SK-N-SH treated with all-trans-retinoic acid at 6 μM for 48 hours (cell line): ENCODE measurements at regions not wholly inside any gene's neighbourhood (a gene's known extent, or its start where the extent isn't known, plus 50 kb on each side); places are given as distances from the start of the nearest gene placed in this dataset.

Experiments used
- ATAC-seq: fragments of 200-7000 bp; cut with Tn5 transposase; 3 replicates; pipeline ENCODE4 v1.9.1; 2020; ENCODE audit warnings: mild to moderate bottlenecking, moderate library complexity
- ARNTL ChIP-seq: fragments of 450-650 bp; formaldehyde crosslinking; IDR thresholded peaks from 2 replicates; pipeline ENCODE4 v1.5.0; 2020; ENCODE audit warnings: low read depth, mild to moderate bottlenecking, moderate library complexity, borderline replicate concordance
- BACH2 ChIP-seq: fragments of 250-450 bp; sonication (Bioruptor Pico); IDR thresholded peaks from 2 replicates; pipeline ENCODE4 v1.9.0; 2021; ENCODE audit warnings: mild to moderate bottlenecking, borderline replicate concordance
- CREB5 ChIP-seq: fragments of 250-450 bp; sonication (Bioruptor Pico); IDR thresholded peaks from 2 replicates; pipeline ENCODE4 v1.5.1; 2020; ENCODE audit warnings: low read depth, mild to moderate bottlenecking, moderate library complexity
- GLIS3 ChIP-seq: fragments of 250-450 bp; sonication (Bioruptor Pico); IDR thresholded peaks from 2 replicates; pipeline ENCODE4 v1.5.0; 2020; ENCODE audit warnings: mild to moderate bottlenecking, moderate library complexity
- ISL1 ChIP-seq: fragments of 250-450 bp; sonication (Bioruptor Pico); IDR thresholded peaks from 2 replicates; pipeline ENCODE4 v2.1.2; 2022; ENCODE audit warnings: mild to moderate bottlenecking, moderate library complexity
- OSR1 ChIP-seq: fragments of 250-450 bp; sonication (Bioruptor Pico); IDR thresholded peaks from 2 replicates; pipeline ENCODE4 v1.8.0; 2022; ENCODE audit warnings: moderate library complexity, mild to moderate bottlenecking, inconsistent platforms
- PPARA ChIP-seq: fragments of 250-450 bp; sonication (Bioruptor Pico); IDR thresholded peaks from 2 replicates; pipeline ENCODE4 v1.5.0; 2020; ENCODE audit warnings: mild to moderate bottlenecking, borderline replicate concordance
- SNAI2 ChIP-seq: fragments of 250-450 bp; sonication (Bioruptor Pico); IDR thresholded peaks from 2 replicates; pipeline ENCODE4 v1.5.0; 2020; ENCODE audit warnings: mild to moderate bottlenecking, moderate library complexity
- TOX ChIP-seq: fragments of 250-450 bp; sonication (Bioruptor Pico); IDR thresholded peaks from 2 replicates; pipeline ENCODE4 v1.8.0; 2021; ENCODE audit warnings: mild to moderate bottlenecking, moderate library complexity, borderline replicate concordance
- TSHZ2 ChIP-seq: fragments of 250-450 bp; sonication (Bioruptor Pico); IDR thresholded peaks from 2 replicates; pipeline ENCODE4 v1.5.0; 2020; ENCODE audit warnings: mild to moderate bottlenecking, moderate library complexity
- ZC3H10 ChIP-seq: fragments of 250-450 bp; sonication (Bioruptor Pico); IDR thresholded peaks from 2 replicates; pipeline ENCODE4 v1.5.1; 2021; ENCODE audit warnings: mild to moderate bottlenecking, moderate library complexity
- ZFP3 ChIP-seq: fragments of 250-450 bp; sonication (Bioruptor Pico); IDR thresholded peaks from 2 replicates; pipeline ENCODE4 v1.5.0; 2020; ENCODE audit warnings: mild to moderate bottlenecking, moderate library complexity
- ZFP30 ChIP-seq: fragments of 450-650 bp; formaldehyde crosslinking; IDR thresholded peaks from 2 replicates; pipeline ENCODE4 v1.5.0; 2022; ENCODE audit warnings: mild to moderate bottlenecking, moderate library complexity
- ZNF565 ChIP-seq: fragments of 450-650 bp; formaldehyde crosslinking; conservative IDR thresholded peaks from 2 replicates; pipeline ENCODE4 v1.5.0; 2020; ENCODE audit warnings: low read depth, mild to moderate bottlenecking, moderate library complexity
- ZNF70 ChIP-seq: fragments of 450-650 bp; formaldehyde crosslinking; IDR thresholded peaks from 2 replicates; pipeline ENCODE4 v1.5.0; 2020; ENCODE audit warnings: mild to moderate bottlenecking, moderate library complexity
- ZNF8 ChIP-seq: fragments of 450-650 bp; formaldehyde crosslinking; IDR thresholded peaks from 2 replicates; pipeline ENCODE4 v1.5.0; 2020; ENCODE audit warnings: mild to moderate bottlenecking, moderate library complexity
- TF ChIP-seq, protein P1 (sequence below): fragments of 250-450 bp; sonication (Bioruptor Pico); IDR thresholded peaks from 2 replicates; pipeline ENCODE4 v1.8.0; 2021; ENCODE audit warnings: low read depth, mild to moderate bottlenecking, moderate library complexity, borderline replicate concordance
- TF ChIP-seq, protein P2 (sequence below): fragments of 250-450 bp; sonication (Bioruptor Pico); IDR thresholded peaks from 2 replicates; pipeline ENCODE4 v1.5.1; 2021; ENCODE audit warnings: mild to moderate bottlenecking, moderate library complexity
- TF ChIP-seq, protein P3 (sequence below): fragments of 250-450 bp; sonication (Bioruptor Pico); IDR thresholded peaks from 2 replicates; pipeline ENCODE4 v1.8.0; 2020; ENCODE audit warnings: mild to moderate bottlenecking, moderate library complexity, borderline replicate concordance

DNA sequence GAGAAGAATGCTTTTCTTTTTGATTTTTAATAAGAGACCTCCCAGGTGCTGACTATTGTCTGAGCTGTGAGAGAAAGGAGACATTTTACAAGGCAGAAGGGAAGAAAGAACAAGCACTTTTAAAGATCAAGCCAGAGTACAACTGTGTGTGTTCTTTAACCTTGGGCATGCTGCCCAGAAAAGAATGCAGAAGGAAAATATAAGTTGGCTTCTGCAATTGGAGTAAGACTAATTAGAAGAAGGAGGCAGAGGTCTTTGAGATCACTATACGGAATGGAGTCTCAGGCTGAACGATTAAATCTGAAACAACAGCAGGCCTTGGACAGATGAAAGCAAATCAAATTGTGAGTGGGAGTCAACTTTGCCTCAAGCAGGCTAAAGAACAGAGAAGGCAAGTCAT is 230.5 kb downstream of the ATP23 start:
- TF ChIP-seq OSR1 (CRISPR knock-in tag) = no peak
- TF ChIP-seq ZNF70 = no peak
- no peak for TF ChIP-seq ZNF8
- TF ChIP-seq BACH2 (CRISPR knock-in tag) = no peak
- no peak for TF ChIP-seq PPARA (CRISPR knock-in tag)
- no peak for ATAC-seq

GRCh38 chr12:58172433-58173073 is 231.2 kb downstream of the ATP23 start:
- no peak for TF ChIP-seq ISL1
- TF ChIP-seq ZNF565 (CRISPR knock-in tag) = no peak
- TF ChIP-seq TSHZ2 (CRISPR knock-in tag) = no peak
- no peak for TF ChIP-seq TOX
- TF ChIP-seq PPARA (CRISPR knock-in tag) = no peak
- ATAC-seq = peak; percentile 24; the same call in 1 of the 3 replicates

DNA sequence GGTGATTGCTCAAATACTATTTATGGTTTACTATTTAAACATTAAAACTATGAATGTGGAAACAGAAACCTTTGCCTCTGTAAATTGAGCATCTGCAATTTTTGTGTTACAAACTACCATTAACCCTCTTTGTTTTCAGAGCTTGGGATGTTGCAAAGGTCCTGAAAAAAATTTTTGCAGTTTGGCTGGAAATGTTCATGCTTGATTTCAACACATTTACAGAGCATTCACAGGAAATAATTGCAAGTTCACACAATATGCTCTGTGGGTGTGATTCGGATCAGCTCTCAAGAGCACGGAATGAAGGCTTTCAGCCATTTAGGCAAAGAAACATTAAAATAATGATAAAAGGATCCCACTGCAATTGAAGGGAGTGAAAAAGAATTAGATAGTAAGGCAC is 232.9 kb downstream of the ATP23 start:
- ATAC-seq = no peak
- TF ChIP-seq ZC3H10 (no peak), ZFP30 (no peak), PPARA (CRISPR knock-in tag) (no peak), ZNF565 (CRISPR knock-in tag) (no peak), CREB5 (CRISPR knock-in tag) (no peak)
- TF ChIP-seq, protein P1, sequence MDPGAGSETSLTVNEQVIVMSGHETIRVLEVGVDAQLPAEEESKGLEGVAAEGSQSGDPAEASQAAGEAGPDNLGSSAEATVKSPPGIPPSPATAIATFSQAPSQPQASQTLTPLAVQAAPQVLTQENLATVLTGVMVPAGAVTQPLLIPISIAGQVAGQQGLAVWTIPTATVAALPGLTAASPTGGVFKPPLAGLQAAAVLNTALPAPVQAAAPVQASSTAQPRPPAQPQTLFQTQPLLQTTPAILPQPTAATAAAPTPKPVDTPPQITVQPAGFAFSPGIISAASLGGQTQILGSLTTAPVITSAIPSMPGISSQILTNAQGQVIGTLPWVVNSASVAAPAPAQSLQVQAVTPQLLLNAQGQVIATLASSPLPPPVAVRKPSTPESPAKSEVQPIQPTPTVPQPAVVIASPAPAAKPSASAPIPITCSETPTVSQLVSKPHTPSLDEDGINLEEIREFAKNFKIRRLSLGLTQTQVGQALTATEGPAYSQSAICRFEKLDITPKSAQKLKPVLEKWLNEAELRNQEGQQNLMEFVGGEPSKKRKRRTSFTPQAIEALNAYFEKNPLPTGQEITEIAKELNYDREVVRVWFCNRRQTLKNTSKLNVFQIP (CRISPR knock-in tag) = no peak
- TF ChIP-seq, protein P2, sequence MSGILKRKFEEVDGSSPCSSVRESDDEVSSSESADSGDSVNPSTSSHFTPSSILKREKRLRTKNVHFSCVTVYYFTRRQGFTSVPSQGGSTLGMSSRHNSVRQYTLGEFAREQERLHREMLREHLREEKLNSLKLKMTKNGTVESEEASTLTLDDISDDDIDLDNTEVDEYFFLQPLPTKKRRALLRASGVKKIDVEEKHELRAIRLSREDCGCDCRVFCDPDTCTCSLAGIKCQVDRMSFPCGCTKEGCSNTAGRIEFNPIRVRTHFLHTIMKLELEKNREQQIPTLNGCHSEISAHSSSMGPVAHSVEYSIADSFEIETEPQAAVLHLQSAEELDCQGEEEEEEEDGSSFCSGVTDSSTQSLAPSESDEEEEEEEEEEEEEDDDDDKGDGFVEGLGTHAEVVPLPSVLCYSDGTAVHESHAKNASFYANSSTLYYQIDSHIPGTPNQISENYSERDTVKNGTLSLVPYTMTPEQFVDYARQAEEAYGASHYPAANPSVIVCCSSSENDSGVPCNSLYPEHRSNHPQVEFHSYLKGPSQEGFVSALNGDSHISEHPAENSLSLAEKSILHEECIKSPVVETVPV (CRISPR knock-in tag) = no peak
- TF ChIP-seq, protein P3, sequence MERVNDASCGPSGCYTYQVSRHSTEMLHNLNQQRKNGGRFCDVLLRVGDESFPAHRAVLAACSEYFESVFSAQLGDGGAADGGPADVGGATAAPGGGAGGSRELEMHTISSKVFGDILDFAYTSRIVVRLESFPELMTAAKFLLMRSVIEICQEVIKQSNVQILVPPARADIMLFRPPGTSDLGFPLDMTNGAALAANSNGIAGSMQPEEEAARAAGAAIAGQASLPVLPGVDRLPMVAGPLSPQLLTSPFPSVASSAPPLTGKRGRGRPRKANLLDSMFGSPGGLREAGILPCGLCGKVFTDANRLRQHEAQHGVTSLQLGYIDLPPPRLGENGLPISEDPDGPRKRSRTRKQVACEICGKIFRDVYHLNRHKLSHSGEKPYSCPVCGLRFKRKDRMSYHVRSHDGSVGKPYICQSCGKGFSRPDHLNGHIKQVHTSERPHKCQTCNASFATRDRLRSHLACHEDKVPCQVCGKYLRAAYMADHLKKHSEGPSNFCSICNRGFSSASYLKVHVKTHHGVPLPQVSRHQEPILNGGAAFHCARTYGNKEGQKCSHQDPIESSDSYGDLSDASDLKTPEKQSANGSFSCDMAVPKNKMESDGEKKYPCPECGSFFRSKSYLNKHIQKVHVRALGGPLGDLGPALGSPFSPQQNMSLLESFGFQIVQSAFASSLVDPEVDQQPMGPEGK (CRISPR knock-in tag) = no peak

GRCh38 chr12:58176296-58176869 is 235.0 kb downstream of the ATP23 start:
- no peak for TF ChIP-seq SNAI2 (CRISPR knock-in tag)
- no peak for TF ChIP-seq PPARA (CRISPR knock-in tag)
- TF ChIP-seq, protein P3 (CRISPR knock-in tag) = no peak
- TF ChIP-seq GLIS3 = no peak
- no peak for TF ChIP-seq ZFP3 (CRISPR knock-in tag)
- TF ChIP-seq ZC3H10 = no peak
- no peak for TF ChIP-seq BACH2 (CRISPR knock-in tag)
- no peak for TF ChIP-seq ZNF565 (CRISPR knock-in tag)
- TF ChIP-seq ARNTL (CRISPR knock-in tag) = no peak
- no peak for TF ChIP-seq CREB5 (CRISPR knock-in tag)
- TF ChIP-seq, all 23 proteins: peak for 0

More at GRCh38 chr12:58176296-58176869, 235.0 kb downstream of the ATP23 start:
- peak; percentile 93 for ATAC-seq
